Brain pericyte (primary cell): ENCODE measurements at regions not wholly inside any gene's neighbourhood (a gene's known extent, or its start where the extent isn't known, plus 50 kb on each side); places are given as distances from the start of the nearest gene placed in this dataset.

Source experiments
- DNase-seq: peaks from one replicate; pipeline ENCODE4 v3.0.0-alpha.2; 2012; ENCODE audit warnings: low read depth, low spot score

DNA sequence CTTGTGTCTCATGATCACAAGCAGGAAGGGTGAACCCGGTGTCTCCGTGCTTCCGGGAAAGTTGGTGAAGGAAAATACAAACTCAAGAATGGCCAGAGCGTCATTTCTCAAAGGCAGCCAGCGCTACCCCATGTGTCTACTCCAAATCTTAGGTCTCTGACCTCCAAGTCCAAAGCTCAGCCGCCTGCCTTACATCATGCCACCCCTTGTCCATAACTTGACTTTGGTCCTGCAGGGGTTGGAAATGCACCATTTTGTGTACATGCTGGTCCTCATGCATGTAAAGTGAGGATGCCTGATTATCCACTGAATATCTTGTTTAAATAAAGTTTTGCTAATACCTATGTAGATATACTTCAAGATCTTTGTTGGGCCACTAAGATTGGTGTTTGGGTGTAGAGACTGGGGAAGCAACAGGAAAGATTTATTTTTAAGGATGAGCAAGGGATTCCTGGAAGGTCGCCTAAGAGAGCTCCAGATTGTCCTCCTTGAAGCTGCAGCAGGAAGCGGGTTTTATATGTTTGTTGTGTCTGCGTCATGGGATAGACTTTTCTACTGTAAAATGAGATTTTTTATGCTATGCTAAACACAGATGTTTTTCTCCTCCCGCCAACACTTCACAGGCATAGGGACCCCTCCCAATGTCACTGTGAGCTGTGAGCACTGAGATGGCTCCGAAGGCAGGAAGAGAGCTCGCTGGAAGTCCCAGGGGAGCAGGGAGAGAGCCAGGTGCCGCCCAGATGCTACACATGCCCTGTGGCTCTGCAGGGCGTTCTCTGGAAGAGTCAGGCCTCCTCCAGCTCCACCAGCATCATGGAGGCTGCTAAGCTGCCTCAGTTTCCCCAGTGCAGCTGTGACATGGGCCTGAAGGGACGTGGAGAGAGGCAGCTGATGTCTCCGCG is 176.2 kb upstream of the HDAC4 start:
- DNase-seq: no peak

DNA sequence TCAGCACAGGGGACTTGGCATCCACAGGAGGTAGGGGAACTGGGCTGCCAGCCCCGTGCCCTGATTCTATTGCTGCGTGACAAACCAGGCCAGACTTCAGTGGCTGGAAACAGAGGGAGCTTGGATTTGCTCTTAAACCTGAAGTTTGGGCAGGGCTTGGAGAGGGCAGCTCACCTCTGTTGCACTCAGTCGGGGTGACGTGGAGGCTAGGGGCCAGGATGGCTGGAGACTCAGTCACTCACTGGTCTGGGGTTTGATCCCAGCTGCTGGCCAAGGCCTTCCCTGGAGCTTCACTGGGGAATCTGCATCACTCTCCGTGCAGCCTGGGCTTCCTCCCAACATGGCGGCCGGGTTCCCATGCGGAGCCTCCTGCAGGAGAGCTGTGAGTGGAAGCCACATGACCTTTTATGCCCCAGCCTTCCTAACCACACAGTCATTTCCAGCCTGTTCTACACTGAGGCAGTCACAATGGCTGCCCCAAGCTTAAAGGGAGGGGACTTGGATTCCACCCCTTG is 175.2 kb upstream of the HDAC4 start:
- no peak for DNase-seq

DNA sequence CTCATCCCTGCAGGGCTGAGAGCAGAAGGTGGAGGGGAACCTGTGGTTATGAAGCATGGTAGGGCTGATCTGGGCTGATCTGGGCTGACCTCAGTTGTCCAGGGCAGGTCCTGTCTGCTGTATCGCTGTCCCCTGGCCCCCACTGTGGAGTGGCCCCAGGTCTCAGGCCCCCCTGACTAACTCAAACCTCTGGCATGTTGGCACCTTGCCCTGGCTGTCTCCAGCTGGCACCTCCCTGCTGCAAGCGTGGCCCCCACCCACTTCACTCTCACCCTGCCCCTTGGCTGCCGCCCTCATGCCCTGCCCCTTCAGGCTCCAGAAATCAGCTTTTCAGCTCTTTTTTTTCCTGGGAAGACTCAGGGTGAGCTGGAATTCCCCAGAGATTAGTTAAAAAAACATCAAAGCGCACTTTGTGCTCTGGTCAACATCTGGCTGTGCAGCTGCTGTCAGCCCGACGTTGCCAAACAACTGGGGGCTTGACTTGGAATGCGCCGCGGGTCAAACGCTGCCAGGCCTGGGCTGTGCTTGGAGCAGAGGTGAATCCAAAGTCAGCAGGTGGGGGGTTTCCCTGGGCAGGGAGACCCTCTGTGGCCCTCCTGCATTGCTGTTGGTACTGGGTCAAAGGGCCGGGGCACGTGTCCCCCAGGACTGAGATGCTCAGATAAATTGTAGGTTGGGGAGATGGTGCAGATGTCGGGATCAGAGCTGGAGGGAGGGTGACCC is 173.8 kb upstream of the HDAC4 start:
- no peak for DNase-seq

DNA sequence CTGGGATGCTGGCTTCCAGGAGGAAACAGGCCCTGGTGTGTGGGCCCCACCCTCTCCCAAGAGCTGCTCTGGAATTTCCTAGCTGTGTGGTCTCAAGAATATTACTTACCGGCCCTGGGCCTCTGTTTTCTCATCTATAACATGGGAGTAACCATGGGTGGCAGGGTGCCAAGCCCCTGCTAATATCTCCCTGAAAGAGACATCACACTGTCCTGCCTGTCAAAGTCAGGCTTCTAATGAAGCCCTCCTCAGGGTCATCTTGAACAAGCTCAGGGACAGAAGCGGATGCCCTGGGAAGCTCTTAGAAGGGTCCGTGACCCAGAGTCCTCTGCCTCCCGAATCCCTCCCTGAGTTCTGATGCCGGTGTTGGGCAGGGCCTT is 173.2 kb upstream of the HDAC4 start:
- DNase-seq: no peak

DNA sequence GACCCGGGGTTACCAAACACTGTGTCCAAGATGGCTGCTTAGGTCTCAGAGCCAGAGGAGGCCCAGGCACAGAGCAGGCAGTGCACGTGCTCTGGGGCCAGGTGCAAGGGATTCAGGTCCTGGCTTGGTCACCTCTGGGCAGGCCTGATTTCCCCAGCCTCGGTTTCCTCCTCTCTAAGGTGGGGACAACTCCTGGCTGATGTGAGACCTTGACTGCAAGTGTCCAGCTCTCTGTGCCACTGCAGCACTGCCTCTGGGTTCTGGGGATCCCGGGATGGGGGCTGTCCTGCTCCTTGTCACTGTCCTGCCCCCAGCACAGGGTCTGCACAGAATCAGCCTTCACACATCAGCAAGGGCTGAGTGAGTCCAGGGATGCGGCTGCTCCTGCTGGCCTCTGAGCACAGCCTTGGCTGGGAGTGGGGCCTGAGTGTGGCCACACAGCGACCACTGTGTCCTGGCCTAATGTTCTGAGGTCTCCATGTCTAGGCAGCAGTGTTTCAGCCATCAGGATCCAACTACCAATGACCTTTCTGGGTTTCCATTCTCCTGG is 170.2 kb upstream of the HDAC4 start:
- DNase-seq: no peak

DNA sequence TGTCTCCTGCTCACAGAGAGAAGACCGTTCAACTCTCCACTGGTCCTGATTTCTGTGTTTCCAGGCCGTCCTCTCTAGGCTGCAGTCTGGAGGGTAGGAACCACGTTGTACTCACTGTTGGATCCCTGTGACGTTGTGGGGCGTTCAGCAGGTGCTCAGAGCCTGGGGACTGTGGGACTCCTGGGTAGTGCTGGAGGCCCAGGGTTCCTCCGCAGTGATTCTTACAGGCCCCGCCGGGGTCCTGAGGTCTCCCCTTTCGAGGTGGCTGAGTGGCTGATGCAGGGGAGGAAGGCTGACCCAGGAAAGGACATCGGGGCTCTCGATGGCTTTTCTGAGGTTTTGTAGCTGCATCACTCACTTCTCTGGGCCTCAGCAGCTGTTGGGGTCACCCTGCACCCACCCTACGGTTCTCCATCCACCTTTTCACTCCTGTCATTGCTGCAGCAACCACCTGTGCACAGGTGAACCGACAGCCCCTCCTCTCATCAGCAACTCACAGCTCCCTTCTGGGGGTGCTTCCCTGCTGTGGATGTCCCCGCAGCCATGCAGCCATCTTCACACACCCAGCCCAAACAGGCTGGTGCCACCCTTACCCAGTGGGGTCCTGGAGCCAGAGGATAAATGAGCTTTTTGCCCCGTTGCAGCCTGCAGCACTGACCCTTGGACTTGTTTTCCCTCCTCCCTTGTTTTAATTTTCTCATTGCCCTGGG is 169.6 kb upstream of the HDAC4 start:
- DNase-seq: no peak

DNA sequence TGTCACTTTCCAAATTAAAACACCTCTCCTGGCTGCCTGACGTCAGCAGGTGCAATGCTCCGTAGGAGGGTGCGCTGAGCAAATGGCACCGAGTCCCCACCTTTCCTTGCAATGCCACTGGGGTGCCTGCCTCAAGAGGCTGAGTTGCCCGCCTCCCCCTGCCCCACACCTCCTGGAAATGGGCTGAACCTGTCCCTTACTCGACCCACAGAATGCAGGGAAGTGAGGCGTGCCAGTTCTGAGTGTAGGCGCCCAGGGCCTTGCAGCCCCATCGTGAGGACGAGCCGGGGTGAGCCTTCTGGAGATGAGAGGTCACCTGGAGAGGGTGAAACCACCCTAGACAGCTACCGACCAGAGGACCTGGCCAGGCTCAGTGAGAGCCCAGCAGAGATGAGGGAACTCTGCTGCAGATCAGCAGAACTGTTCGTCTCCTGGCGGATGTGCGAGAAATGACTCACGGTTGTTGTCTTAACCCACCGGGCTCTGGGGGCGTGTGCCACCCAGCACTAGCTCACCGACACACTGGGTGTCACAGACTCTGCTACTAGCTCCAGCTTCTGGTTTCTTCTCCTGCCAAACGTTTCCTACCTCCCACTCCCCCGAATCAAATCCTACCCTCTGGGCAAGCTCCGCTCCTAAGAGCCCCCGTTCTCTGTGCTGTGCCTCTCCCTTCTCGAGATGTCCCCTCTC is 168.7 kb upstream of the HDAC4 start:
- no peak for DNase-seq

DNA sequence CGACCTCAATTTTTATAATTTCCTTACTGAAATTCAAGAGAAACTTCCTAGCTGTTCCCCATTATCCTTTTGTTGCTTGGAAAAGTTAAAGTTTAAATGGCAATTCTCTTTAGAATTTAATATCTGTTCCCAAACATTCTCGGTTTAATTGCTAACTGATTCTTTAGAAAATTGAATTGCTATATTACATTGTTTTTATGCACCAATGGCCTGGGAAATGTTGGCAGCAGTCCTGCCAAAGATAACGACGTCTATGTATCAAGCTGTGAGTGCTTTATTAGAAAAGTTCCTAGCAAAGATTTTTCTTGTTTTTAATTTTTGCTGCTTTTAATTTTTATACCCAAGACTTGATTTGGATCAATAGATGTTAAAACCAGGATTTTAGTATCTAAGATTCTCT is 167.8 kb upstream of the HDAC4 start:
- DNase-seq: no peak

DNA sequence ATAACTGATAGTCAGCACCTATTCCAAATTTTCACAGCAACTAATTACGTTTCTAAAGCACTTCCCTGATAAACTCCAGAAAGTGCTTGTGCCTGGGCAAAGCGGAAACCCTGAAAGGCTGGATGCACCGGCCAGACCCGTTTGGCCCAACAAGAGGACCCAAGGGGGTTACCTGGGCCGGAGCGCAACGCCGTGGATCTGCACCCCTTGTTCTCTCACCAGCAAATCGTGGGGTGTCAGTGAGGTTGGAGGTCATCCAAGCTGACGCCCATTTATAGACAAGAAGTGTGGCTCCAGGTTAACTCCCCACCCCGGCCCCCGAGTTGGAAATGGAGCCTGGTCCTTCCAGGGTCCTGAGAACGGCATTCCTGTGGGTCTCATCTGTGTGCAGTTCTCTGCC is 167.0 kb upstream of the HDAC4 start:
- DNase-seq: no peak

DNA sequence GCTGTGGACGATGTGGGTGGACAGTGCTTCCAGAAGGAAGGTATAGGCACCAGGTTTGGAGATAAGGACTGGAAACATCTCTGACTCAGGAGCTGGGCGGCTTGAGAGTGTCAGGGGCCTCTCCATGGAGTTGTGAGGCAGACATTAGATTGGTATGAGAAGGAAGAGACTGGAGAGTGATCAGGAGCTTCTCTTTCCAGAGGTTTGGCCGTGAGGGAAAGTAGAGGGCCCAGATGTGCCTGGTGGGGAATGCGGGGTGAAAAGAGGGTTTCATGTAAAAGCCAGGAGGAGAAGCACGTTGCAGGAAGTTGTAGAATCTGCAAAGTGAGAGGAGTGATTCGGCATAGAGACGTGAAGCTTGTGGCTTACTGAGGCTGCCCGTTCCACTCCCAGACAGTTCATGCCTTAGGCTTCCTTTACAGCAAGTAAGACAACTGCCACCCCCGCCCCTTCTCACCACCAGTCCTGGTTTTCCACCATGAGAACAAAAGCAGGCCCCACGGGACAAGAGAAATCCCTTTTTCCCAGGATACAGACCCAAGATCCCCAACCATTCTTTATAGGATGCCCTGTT is 166.3 kb upstream of the HDAC4 start:
- no peak for DNase-seq

DNA sequence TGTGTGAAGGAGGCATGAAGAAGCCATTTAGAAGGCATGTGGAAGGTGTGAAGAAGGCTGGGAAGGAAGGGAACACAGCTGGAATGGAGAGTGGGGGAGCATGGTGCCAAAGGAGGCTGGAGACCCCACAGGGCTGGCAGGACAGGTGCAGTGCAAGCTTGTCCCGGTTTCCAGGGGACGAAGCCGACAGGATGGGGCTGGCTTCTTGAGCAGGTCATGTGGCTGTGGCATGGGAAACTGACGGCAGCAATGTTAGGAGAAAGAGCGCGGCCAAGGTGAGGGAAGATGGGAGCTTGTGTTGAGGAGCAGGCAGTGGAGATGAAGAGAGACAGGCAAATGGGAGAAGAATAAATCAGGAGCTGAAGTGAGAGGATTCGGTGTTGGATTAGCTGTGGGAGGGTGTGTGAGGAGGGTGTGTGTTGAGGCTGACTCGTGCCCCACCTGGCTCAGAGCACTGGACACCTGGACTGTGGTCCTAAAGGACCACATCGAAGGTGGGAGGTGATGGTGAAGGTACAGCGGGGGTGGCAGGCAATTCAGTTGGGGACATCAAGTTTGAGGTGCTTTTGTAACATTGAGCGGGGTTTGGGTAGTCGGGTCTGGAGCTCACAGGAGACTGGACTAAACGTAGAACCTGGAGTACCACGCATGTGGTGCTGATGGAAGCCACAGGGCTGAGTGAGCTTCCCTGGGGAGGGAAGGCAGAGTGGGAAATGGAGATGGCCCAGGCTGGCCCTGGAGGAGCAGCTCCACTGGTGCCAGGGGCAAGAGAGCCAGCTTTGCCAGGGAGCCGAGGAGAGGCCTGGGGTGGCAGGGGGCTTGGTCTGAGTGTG is 165.6 kb upstream of the HDAC4 start:
- DNase-seq: no peak

DNA sequence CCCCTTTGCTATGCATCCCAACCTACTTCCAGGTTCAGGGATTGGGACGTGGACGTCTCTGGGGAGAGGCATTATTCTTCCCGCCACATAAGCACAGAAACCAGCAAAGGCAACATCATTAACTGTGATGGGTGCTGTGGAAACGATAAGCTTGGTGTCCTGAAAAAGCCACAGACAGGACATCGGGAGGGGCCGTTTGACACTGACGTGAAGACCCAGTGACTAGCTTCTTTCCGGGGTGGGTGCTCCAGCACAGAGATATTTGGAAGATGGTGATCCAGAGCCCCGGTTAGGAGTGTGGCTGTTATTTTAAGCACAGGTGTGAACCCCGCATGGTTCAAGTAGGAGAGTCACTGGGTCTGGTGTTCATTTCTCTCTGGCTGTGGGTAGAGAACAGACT is 163.8 kb upstream of the HDAC4 start:
- no peak for DNase-seq

DNA sequence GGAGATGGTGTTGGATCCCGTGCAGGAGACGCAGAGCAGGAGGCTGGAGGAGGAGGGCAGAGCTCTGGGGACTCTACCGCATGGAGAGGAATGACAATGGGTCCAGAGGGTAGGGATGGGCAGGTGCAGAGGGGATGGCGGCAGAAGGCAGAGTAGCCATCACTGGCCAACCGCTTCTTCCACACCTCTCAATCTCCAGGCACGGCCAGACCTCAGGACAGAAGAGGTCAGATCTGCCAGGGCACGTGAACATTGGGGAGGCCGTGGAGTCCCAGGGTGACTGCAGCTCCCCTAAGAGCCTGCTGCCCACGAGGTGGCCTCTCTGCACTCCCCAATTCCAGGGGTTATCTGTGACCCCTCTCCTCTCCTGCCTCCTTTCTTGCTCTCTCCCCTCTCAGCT is 162.7 kb upstream of the HDAC4 start:
- no peak for DNase-seq

DNA sequence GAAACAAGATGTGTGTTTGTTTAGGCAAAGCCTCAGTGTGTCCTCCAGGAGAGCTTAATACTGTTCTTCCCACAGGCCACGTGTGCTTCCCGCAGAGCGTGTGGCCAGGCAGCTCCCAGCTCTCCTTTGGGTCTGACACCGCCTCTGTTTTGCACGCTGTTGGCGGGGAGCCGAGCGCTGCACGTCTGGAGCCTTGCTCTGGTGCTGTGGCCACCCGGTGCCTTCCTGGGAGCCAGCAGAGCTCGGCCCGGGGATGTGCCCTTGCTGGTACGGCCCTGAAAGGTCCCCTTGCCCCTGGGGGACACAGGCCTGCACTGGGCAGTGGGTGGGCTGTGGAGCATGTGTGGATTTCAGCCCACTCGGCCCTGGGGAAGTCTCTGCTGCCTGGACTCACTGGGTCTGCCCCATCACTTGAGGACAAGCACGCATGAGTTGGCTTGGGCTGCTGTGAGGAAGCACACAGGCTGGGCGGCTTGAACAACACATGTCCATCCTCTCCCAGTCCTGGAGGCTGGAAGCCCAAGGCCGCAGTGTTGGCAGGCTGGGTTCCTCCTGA is 160.7 kb upstream of the HDAC4 start:
- DNase-seq: no peak

DNA sequence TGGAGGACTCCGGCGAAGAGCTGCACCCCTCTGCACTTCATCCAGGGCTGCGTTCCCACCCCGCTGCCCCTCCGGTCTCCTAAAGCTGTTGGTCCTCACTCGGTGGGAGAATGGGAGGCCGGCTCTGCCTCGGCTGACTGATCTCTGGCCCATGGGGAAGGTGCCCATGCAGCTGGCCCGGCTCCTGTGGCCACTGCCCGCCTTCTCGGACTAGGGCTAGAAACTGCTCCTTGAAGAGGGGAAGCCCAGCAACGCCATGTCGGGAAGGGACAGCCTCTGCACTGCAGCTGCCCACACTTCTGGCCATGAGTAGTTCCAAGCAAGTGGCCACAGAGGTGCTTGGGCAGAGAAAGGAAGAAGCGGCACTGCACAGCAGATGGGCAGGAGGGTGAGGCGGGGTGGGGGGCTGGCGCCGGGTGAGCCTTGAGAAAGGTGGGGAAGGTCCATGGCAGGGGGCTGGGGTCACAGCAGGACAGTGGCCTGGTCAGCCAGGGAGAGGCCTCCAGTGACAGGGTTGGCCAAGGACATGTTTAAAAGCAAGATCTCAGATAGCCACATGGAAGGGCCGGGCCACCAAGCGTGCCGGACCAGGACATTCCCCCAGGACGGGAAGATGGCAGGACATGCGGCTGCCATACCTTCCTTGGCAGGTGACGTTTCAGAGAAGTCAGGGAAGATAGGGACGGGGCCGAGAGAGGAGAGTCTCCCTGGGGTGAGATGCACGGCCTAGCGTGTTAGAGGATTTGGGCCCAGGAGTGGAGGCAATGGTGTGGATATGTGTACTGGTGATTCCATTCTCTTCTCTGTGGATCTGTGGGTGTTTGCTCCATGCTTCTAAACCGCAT is 158.8 kb upstream of the HDAC4 start:
- no peak for DNase-seq

DNA sequence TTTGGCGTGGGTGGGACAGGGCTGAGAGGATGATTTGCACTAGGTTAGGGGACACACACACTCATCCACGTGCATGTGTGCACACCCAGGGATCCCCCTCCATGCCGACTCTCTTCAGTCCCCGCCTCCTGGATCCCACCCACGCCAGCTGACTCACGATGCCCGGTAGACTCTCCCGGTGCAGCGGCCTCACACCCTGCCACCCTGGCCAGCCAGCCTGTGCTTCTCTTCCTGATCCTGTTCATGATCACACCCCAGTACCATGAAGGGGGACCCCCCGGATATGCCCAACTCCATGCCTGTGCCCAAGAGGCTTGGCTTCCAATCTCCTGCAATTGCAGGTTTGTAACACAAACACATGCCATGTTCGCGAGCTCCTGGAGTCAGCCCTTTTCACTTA is 157.8 kb upstream of the HDAC4 start:
- DNase-seq: no peak

DNA sequence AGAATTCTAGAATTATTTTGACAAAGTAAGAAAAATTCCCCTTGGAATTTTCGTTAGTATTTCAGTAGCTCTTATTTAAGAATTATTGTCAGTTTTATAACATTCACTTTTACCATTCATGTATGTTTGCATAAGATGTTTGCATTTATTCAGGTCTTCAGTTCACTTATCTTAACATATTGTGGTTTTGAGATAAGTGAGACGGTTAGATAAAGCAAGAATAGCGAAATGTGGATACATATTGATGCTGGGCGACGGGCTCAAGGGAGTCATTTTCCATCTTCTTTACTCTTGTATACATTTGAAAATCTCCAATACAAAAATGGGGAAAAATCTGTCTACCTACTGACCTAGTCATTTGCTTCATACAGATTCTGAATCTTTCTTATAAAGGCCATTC is 156.7 kb upstream of the HDAC4 start:
- DNase-seq: no peak

DNA sequence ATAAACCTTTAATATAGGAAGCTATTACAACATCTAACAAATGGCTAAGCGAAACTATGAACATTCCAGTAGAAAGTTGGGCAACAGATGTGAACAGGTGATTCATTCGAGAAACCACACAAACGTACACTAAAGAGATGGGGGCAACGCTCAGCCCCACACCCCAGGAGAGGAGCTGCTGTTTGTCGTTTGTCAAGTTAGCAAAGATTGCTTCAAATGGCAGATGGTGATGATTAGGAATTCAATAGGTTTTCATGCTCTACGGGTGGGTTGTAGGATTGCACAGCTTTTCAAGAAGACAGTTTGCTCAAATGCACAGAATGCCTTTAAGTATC is 154.7 kb upstream of the HDAC4 start:
- no peak for DNase-seq
